ENCODE measurements at regions not wholly inside any gene's neighbourhood (a gene's known extent, or its start where the extent isn't known, plus 50 kb on each side); places are given as distances from the start of the nearest gene placed in this dataset.

DNA sequence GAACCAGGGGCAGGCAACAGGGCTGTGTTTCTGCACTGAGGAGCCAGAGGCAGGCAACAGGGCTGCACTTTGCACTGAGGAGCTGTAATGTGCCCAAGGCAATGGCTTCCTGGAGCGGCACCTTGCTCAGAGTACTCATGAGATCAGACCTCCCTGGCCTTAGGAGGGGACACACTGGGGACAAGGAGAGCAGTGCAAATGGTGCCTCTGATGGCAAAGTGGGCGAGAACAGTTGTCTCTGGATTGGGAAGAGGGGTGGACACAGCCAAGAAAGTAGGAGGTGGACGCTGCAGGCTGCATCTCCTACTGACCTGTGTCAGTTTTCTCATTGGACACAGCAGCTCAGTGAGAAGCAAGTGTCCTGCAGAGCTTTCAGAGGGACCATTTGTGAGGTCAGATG, 1443.3 kb downstream of the TBC1D22A start:
- TF ChIP-seq, protein P1, sequence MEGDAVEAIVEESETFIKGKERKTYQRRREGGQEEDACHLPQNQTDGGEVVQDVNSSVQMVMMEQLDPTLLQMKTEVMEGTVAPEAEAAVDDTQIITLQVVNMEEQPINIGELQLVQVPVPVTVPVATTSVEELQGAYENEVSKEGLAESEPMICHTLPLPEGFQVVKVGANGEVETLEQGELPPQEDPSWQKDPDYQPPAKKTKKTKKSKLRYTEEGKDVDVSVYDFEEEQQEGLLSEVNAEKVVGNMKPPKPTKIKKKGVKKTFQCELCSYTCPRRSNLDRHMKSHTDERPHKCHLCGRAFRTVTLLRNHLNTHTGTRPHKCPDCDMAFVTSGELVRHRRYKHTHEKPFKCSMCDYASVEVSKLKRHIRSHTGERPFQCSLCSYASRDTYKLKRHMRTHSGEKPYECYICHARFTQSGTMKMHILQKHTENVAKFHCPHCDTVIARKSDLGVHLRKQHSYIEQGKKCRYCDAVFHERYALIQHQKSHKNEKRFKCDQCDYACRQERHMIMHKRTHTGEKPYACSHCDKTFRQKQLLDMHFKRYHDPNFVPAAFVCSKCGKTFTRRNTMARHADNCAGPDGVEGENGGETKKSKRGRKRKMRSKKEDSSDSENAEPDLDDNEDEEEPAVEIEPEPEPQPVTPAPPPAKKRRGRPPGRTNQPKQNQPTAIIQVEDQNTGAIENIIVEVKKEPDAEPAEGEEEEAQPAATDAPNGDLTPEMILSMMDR (IDR thresholded peaks at IDR 0.05; ENCODE audit: low read depth, low read length): no peak
- no peak for DNase-seq (ENCODE audit: extremely low read depth, low read depth)

DNA sequence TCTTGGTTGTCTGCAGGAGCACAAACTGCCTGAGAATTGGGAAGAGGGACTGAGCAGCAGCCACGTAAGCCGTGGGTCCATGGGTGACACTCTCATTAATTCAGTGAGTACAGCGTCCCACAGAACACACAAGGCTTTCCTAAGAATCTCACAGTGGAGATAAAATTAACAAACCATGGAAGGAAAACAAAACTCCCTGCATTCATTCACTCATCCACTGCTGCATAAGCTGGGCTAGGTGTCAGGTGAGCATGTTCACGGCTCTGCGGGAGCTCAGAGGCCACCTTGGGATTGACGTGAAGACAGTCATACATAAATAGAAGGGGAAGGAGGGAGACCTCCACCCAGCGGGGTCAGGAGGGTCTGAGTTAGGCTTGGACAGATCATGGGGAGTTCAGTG, 1442.7 kb downstream of the TBC1D22A start:
- TF ChIP-seq, protein P1 (IDR thresholded peaks at IDR 0.05; ENCODE audit: low read depth, low read length): no peak
- DNase-seq (ENCODE audit: extremely low read depth, low read depth): no peak

DNA sequence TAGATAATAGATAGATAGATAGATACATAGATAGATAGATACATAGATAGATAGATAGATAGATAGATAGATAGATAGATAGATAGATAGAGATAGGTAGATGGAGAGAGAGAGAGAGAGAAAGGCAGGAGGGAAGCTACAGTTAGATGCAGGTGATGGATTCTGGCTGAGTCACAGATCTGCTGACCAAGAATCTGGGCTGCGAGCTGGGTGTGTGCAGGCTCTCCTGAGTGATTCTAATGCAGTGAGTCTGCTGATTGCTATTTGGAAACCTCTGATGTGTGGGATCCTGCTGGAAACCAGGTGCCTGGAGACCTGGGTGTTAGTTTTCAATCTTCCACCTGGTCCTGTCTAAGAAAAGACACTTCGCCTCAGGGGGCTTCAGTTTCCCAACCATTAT, 1441.8 kb downstream of the TBC1D22A start:
- TF ChIP-seq, protein P1 (IDR thresholded peaks at IDR 0.05; ENCODE audit: low read depth, low read length): no peak
- no peak for DNase-seq (ENCODE audit: extremely low read depth, low read depth)

DNA sequence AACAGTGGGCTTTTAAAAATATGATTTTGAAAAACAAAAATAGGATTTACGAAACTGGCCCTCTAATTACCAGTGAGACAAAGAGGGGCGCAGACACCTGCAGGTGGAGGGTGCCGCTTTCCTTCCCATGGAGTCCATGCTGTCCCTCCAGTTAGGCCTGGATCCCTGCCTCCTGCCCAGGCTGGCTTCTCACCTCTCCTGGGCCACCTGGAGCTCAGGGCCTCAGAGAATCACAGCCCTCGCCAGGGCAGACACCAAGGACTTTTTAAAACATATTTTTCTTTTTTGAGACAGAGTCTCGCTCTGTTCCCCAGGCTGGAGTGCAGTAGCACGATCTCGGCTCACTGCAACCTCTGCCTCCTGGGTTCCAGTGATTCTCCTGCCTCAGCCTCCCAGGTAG, 1437.2 kb downstream of the TBC1D22A start:
- DNase-seq (ENCODE audit: extremely low read depth, low read depth): no peak
- TF ChIP-seq, protein P1 (IDR thresholded peaks at IDR 0.05; ENCODE audit: low read depth, low read length): no peak

DNA sequence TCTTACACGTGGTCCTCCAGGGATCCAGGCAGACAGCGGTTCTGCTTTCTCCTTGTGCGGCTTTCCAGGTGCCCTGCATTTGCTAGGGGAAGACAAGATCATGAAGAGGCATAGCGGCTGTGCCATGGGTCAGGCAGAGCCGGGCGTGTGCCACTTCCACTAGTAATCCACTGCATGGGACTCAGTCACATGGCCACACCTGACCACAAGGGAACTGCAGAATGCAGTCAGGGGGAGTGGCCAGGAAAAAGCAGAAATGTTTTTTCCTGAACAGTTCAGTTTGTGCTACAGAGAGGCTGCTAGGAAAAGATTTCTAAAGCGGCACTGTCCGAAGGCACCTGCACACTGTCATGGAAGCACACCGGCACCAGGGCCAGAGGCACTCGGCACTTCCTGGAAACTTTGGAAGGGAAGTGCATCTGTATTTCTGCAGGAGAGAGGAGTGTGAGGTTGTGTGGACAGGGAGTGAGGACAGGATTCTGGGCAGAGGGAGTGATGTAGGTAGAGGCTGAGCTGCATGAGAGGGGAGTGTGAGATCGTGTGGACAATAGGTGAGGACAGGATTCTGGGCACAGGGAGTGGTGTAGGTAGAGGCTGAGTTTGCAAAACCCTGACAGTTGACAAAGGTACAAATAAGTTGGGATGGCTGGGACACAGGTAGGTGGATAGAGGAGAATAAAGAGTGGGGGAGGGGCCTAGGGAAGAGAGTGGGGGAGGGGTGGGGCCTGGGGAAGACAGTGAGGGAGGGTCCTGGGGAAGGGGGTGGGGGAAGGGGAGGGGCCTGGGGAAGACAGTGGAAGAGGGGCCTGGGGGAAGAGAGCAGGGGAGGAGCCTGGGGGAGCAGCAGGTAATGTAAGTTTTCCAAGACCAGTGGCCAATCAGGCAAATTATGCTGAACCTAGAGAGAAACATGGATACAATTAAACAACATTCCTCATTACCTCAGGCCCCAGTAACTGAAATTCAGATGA, 1436.3 kb downstream of the TBC1D22A start:
- no peak for DNase-seq (ENCODE audit: extremely low read depth, low read depth)
- TF ChIP-seq, protein P1 (IDR thresholded peaks at IDR 0.05; ENCODE audit: low read depth, low read length): no peak

DNA sequence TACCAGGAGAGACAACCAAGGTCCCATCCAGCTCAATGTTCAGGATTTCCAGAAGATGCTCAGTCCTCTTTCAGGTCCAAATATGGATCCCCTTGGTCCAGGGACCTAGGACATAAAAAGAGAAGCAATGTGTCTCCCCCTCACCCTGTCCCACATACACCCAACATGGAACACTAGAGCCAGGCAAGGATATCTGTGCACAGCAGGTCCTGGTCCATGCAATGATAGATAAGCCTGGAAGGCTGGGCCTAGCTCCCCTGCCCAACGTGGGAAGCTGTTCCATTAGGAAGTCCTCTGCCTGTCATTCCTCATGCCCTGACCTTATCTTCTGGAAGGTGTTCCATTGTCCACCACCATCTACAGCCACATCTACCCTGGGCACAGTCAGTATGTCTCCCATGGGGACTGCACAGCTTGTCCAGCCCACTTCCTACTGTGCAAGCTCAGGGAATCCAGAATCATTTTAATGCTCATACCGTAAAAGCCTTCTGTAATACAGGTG, 1434.8 kb downstream of the TBC1D22A start:
- TF ChIP-seq, protein P1 (IDR thresholded peaks at IDR 0.05; ENCODE audit: low read depth, low read length): no peak
- DNase-seq (ENCODE audit: extremely low read depth, low read depth): no peak

DNA sequence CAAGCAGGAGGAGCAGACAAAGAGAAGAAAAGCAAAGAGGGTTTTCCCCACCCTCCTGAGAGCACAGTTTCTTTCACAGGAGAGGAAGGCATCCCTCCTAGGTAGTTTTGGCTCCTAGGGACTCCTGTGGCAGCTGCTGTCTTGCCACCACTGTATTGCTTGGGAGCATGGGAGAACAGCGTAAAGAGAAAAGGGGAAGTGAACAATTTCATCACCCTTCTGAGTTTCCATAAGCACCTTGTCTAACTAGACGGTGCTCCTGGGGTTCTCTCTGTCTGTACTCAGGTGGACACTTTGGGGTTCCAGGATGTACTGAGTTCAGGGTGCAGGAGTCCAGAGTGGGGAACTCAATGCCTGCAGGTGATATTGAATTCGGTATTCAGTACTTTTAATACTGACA, 1430.5 kb downstream of the TBC1D22A start:
- TF ChIP-seq, protein P1 (IDR thresholded peaks at IDR 0.05; ENCODE audit: low read depth, low read length): no peak
- DNase-seq (ENCODE audit: extremely low read depth, low read depth): no peak
